Neuronal stem cell (in vitro differentiated cells): ENCODE measurements at regions not wholly inside any gene's neighbourhood (a gene's known extent, or its start where the extent isn't known, plus 50 kb on each side); places are given as distances from the start of the nearest gene placed in this dataset.
A peak's percentile ranks its signal among the peaks of the same experiment; 100 is the strongest.

Source experiments
- DNase-seq: peaks from one replicate; pipeline ENCODE4 v3.0.0-alpha.2; 2013; ENCODE audit warnings: low spot score
- H2AFZ ChIP-seq: one replicate; pipeline ENCODE4 v1.6.1; 2013; ENCODE audit warnings: mild to moderate bottlenecking, low read length, inconsistent platforms
- H2AK5ac ChIP-seq: 2 replicates; pipeline ENCODE4 v1.6.1; 2013; ENCODE audit warnings: low read depth, mild to moderate bottlenecking, inconsistent platforms, low read length, moderate library complexity, mixed read lengths
- H2BK120ac ChIP-seq: 2 replicates; pipeline ENCODE4 v1.6.1; 2013; ENCODE audit warnings: low read depth, mild to moderate bottlenecking, inconsistent platforms, low read length, moderate library complexity, mixed read lengths
- H2BK12ac ChIP-seq: one replicate; pipeline ENCODE4 v1.6.1; 2013; ENCODE audit warnings: low read length, inconsistent platforms
- H2BK15ac ChIP-seq: 2 replicates; pipeline ENCODE4 v1.6.1; 2013; ENCODE audit warnings: mild to moderate bottlenecking, low read length, inconsistent platforms, mixed read lengths
- H2BK5ac ChIP-seq: one replicate; pipeline ENCODE4 v1.6.1; 2013; ENCODE audit warnings: inconsistent platforms, mild to moderate bottlenecking, low read length, moderate library complexity
- H3K14ac ChIP-seq: one replicate; pipeline ENCODE4 v1.6.1; 2013; ENCODE audit warnings: low read length, inconsistent platforms
- H3K18ac ChIP-seq: 2 replicates; pipeline ENCODE4 v1.6.1; 2013; ENCODE audit warnings: low read length, inconsistent platforms
- H3K23ac ChIP-seq: 2 replicates; pipeline ENCODE4 v1.6.1; 2013; ENCODE audit warnings: low read depth, mild to moderate bottlenecking, mixed read lengths, low read length, inconsistent platforms; ENCODE audit not compliant: poor library complexity
- H3K27ac ChIP-seq: replicated peaks from 3 replicates; pipeline ENCODE4 v1.5.1; 2013; ENCODE audit warnings: low read length, inconsistent platforms
- H3K27me3 ChIP-seq, 3 experiments: 2 replicates each; pipeline ENCODE4 v1.6.1; 2013; ENCODE audit warnings: low read length in 3 of 3, mild to moderate bottlenecking in 2 of 3, inconsistent platforms in 1 of 3, low read depth in 1 of 3, mixed read lengths in 1 of 3, moderate library complexity in 1 of 3; ENCODE audit not compliant: control insufficient read depth in 3 of 3, insufficient read depth in 3 of 3
- H3K36me3 ChIP-seq, 2 donors: replicated peaks in 1 of 2; 2 replicates each; pipeline ENCODE4 v1.6.1; 2013; ENCODE audit warnings: low read length in 2 of 2; ENCODE audit not compliant: control insufficient read depth in 2 of 2, insufficient read depth in 2 of 2
- H3K4ac ChIP-seq: 2 replicates; pipeline ENCODE4 v1.6.1; 2013; ENCODE audit warnings: inconsistent platforms, mild to moderate bottlenecking, low read length, moderate library complexity
- H3K4me1 ChIP-seq, 2 donors: 1 replicate in 1 of 2; 2 replicates in 1 of 2; pipeline ENCODE4 v1.6.1; 2013; ENCODE audit warnings: low read length in 2 of 2, low read depth in 1 of 2; ENCODE audit not compliant: control insufficient read depth in 2 of 2, insufficient read depth in 1 of 2
- H3K4me2 ChIP-seq: one replicate; pipeline ENCODE4 v1.6.1; 2013; ENCODE audit warnings: mild to moderate bottlenecking, low read length, inconsistent platforms; ENCODE audit not compliant: insufficient read depth, poor library complexity, severe bottlenecking
- H3K4me3 ChIP-seq, 2 donors: 2 replicates each; pipeline ENCODE4 v1.5.1; 2013; ENCODE audit warnings: low read length in 2 of 2, mild to moderate bottlenecking in 2 of 2, inconsistent platforms in 1 of 2, moderate library complexity in 1 of 2
- H3K79me1 ChIP-seq: one replicate; pipeline ENCODE4 v1.6.1; 2013; ENCODE audit warnings: low read depth, mild to moderate bottlenecking, inconsistent platforms, low read length, moderate library complexity
- H3K9ac ChIP-seq: one replicate; pipeline ENCODE4 v1.6.1; 2013; ENCODE audit warnings: mild to moderate bottlenecking, low read depth, low read length, inconsistent platforms; ENCODE audit not compliant: poor library complexity
- H3K9me3 ChIP-seq, 2 donors: replicated peaks in 1 of 2; 2 replicates each; pipeline versions ENCODE3 to v1.6.1; 2013; ENCODE audit warnings: low read length in 2 of 2, mild to moderate bottlenecking in 2 of 2, inconsistent platforms in 1 of 2, low read depth in 1 of 2, mixed read lengths in 1 of 2, moderate library complexity in 1 of 2; ENCODE audit not compliant: control insufficient read depth in 2 of 2, insufficient read depth in 1 of 2
- H4K8ac ChIP-seq: one replicate; pipeline ENCODE4 v1.6.1; 2013; ENCODE audit warnings: low read depth, mild to moderate bottlenecking, inconsistent platforms, low read length, moderate library complexity
- H4K91ac ChIP-seq: one replicate; pipeline ENCODE4 v1.6.1; 2013; ENCODE audit warnings: low read length, low read depth, mild to moderate bottlenecking, inconsistent platforms; ENCODE audit not compliant: poor library complexity
- WGBS, 2 donors: extraction: QIAGEN DNeasy Blood & Tissue Kit; methylation state at CpG; one replicate each; pipeline ENCODE4 v1.1.7; 2013; ENCODE audit warnings: missing lambda C conversion rate in 2 of 2, mixed read lengths in 1 of 2; ENCODE audit not compliant: insufficient read length in 2 of 2, insufficient replicate concordance in 1 of 2; ENCODE audit errors: extremely low coverage in 2 of 2; 5-methylcytosine and 5-hydroxymethylcytosine counted together

DNA sequence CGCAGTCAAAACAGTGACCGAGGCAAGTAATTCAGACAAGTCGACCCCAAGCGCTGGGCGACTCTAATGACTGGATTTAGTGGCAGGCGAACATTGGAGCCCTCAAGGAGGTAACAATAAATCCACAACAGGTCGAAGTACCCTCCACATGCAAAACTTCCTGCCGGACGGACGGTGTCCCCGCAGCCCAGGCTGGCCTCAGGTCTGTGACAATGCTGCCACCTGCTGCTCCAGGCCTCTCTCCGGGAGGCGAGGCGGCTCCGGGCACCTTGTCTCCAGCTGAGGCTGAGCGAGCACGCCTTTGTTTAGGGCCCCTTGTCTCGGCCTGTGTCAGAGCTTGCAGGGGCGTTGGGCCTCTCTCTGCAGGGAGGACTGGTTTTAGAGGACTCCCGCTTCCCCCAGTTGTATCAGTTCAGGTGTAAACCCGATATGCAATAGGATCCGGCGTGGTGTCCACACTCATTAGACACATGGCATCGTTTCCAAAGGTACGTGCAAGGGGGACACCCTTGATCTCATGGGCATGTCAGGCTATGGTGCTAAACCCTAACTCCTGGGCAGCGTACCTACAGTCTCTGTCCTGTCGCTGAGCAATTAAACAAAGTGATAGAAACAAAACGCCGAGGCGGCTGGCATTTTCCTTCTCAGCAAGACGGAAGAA is 628.0 kb upstream of the ADAMTS16 start:
- H2AFZ ChIP-seq: peak overlapping the region; percentile 6
- H3K4me2 ChIP-seq: no peak overlapping the region
- no peak for DNase-seq
- no peak overlapping the region for H3K4me3 ChIP-seq
- H3K27ac ChIP-seq: no peak overlapping the region
- peaks cover 2 to 3% of the 10 kb centered on the region in 2 donors for H3K4me1 ChIP-seq
- no peak overlapping the region for H3K4ac ChIP-seq
- H2BK120ac ChIP-seq: no peak overlapping the region
- no peak overlapping the region for H3K9ac ChIP-seq
- no peaks in the 10 kb centered on the region for H3K9me3 ChIP-seq
- no peak overlapping the region for H3K23ac ChIP-seq
- peak overlapping the region; percentile 6 for H2BK15ac ChIP-seq
- no peak overlapping the region for H2BK5ac ChIP-seq
- H3K18ac ChIP-seq: no peak overlapping the region
- no peaks in the 10 kb centered on the region for H3K36me3 ChIP-seq
- no CpG with 5 or more reads among the region's 31 CpGs for WGBS, 2 donors
- H4K91ac ChIP-seq: no peak overlapping the region
- no peaks in the 10 kb centered on the region for H3K27me3 ChIP-seq
- H4K8ac ChIP-seq: no peak overlapping the region
- no peak overlapping the region for H2BK12ac ChIP-seq
- no peaks in the 10 kb centered on the region for H3K79me1 ChIP-seq
- H3K14ac ChIP-seq: no peak overlapping the region
- H2AK5ac ChIP-seq: no peak overlapping the region

DNA sequence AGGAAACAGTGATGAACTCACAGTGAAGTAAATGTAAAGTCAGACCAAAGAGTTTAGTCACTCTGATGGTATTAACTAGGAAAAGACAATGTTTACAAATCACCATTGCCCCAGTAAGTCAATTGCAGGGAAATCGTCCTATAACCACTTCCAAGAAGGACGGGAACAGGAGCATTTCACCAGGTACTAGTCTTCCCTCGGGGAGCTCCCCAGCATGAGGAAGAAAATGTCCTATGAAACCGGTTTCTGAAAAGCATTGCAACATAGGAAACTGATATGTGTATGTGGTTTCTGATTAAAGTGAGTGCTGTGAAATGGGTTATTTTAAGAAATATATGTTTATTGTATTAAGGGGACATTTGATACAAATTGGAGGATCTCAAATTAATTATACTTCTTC is 626.7 kb upstream of the ADAMTS16 start:
- no peak overlapping the region for H3K18ac ChIP-seq
- WGBS, 2 donors: no CpG with 5 or more reads among the region's 4 CpGs

DNA sequence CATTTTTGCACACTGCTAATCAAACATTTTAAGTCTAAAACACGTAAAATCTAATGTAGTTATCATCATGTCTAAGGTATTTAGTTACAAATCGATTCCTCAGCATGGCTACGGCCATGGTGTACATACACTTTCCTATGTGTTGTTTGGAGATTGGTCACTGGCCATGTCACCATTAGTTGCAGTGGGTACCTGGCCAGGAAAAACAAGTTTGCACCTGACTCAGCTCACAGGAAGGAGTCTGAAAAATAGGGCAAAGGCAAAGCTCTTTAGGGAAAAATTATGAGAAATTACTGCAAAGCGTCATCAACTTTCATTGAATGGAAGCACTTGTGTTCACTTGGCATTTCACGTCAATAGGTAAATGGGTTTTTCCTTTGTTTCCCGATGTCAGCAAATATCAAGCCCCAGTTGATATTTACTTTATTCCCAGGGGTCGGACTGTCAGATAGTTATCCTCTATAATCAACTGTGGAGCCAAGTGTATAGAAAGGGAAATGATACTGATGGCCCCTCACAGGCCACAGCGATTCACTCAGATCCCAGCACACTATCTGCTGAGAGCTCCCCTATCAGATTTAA is 626.0 kb upstream of the ADAMTS16 start:
- no peak overlapping the region for H3K27ac ChIP-seq
- DNase-seq: no peak
- H2BK5ac ChIP-seq: no peak overlapping the region
- H2BK15ac ChIP-seq: no peak overlapping the region
- no peak overlapping the region for H3K14ac ChIP-seq
- no peak overlapping the region for H4K91ac ChIP-seq
- H3K27me3 ChIP-seq: no peaks in the 10 kb centered on the region
- H2BK12ac ChIP-seq: no peak overlapping the region
- H3K9ac ChIP-seq: no peak overlapping the region
- H2AFZ ChIP-seq: no peak overlapping the region
- H2BK120ac ChIP-seq: no peak overlapping the region
- H4K8ac ChIP-seq: no peak overlapping the region
- H3K4ac ChIP-seq: no peak overlapping the region
- no peaks in the 10 kb centered on the region for H3K9me3 ChIP-seq
- H3K4me2 ChIP-seq: no peak overlapping the region
- H3K4me3 ChIP-seq: no peak overlapping the region
- H3K79me1 ChIP-seq: no peaks in the 10 kb centered on the region
- no CpG with 5 or more reads among the region's 8 CpGs for WGBS, 2 donors
- no peak overlapping the region for H3K18ac ChIP-seq
- H3K4me1 ChIP-seq: peaks cover 2 to 5% of the 10 kb centered on the region in 2 donors
- no peak overlapping the region for H2AK5ac ChIP-seq
- H3K36me3 ChIP-seq: no peaks in the 10 kb centered on the region
- H3K23ac ChIP-seq: no peak overlapping the region

More for the DNA sequence above, 626.7 kb upstream of the ADAMTS16 start:
- Histone ChIP-seq H2BK120ac (no peak overlapping the region), H3K4me3 (no peak overlapping the region), H3K4me1 (peaks cover 2 to 3% of the 10 kb centered on the region in 2 donors), H3K27me3 (no peaks in the 10 kb centered on the region), H3K9me3 (no peaks in the 10 kb centered on the region), H3K14ac (no peak overlapping the region), H4K91ac (no peak overlapping the region), H2BK12ac (no peak overlapping the region), H3K9ac (no peak overlapping the region), H3K4ac (no peak overlapping the region), H2AFZ (no peak overlapping the region), H3K79me1 (no peaks in the 10 kb centered on the region), H2AK5ac (no peak overlapping the region), H3K23ac (no peak overlapping the region), H3K36me3 (no peaks in the 10 kb centered on the region), H4K8ac (no peak overlapping the region), H2BK15ac (no peak overlapping the region), H2BK5ac (no peak overlapping the region), H3K4me2 (no peak overlapping the region), H3K27ac (no peak overlapping the region)
- DNase-seq: no peak

GRCh38 chr5:4518903-4519672 is 621.0 kb upstream of the ADAMTS16 start:
- H3K27me3 ChIP-seq: no peaks in the 10 kb centered on the region
- H3K27ac ChIP-seq: peak overlapping the region; percentile 59
- no peak overlapping the region for H2BK15ac ChIP-seq
- peak overlapping the region; percentile 14 for H3K4me2 ChIP-seq
- H3K4me3 ChIP-seq: no peak overlapping the region
- H2AFZ ChIP-seq: no peak overlapping the region
- H3K9ac ChIP-seq: no peak overlapping the region
- H3K9me3 ChIP-seq: peaks cover 0 to 3% of the 10 kb centered on the region in 2 donors
- H3K23ac ChIP-seq: no peak overlapping the region
- no peak for DNase-seq
- peaks cover 0 to 12% of the 10 kb centered on the region in 2 donors for H3K4me1 ChIP-seq
- H2BK120ac ChIP-seq: no peak overlapping the region
- H4K8ac ChIP-seq: no peak overlapping the region
- no peaks in the 10 kb centered on the region for H3K79me1 ChIP-seq
- WGBS, 2 donors: no CpG with 5 or more reads among the region's 10 CpGs
- H3K36me3 ChIP-seq: no peaks in the 10 kb centered on the region
- no peak overlapping the region for H2AK5ac ChIP-seq
- no peak overlapping the region for H3K14ac ChIP-seq
- no peak overlapping the region for H4K91ac ChIP-seq
- no peak overlapping the region for H2BK12ac ChIP-seq
- H2BK5ac ChIP-seq: no peak overlapping the region
- no peak overlapping the region for H3K18ac ChIP-seq
- H3K4ac ChIP-seq: no peak overlapping the region
